Liver (tissue), 8 donors: ENCODE measurements at regions not wholly inside any gene's neighbourhood (a gene's known extent, or its start where the extent isn't known, plus 50 kb on each side); places are given as distances from the start of the nearest gene placed in this dataset.

Experiments
- DNase-seq: peaks from one replicate; pipeline ENCODE4 v3.0.0-alpha.2; 2017; ENCODE audit warnings: low spot score
- H3K27ac ChIP-seq, 2 donors: one replicate each; pipeline ENCODE4 v1.7.0; 2013; ENCODE audit warnings: inconsistent platforms in 2 of 2, low read length in 2 of 2, control low read depth in 1 of 2, low read depth in 1 of 2, mild to moderate bottlenecking in 1 of 2
- H3K27me3 ChIP-seq, 4 donors: one replicate each; pipeline versions ENCODE4 v1.6.1 to v1.7.0; 2013; ENCODE audit warnings: low read length in 3 of 4, inconsistent platforms in 1 of 4, mild to moderate bottlenecking in 1 of 4, moderate library complexity in 1 of 4; ENCODE audit not compliant: control insufficient read depth in 4 of 4, insufficient read depth in 4 of 4
- H3K36me3 ChIP-seq, 4 donors: one replicate each; pipeline versions ENCODE4 v1.6.1 to v1.7.0; 2013; ENCODE audit warnings: low read length in 3 of 4, mild to moderate bottlenecking in 3 of 4, low read depth in 1 of 4, moderate library complexity in 1 of 4; ENCODE audit not compliant: control insufficient read depth in 4 of 4, insufficient read depth in 3 of 4
- H3K4me1 ChIP-seq, 4 donors: one replicate each; pipeline versions ENCODE4 v1.6.1 to v1.7.0; 2013; ENCODE audit warnings: low read length in 3 of 4, mild to moderate bottlenecking in 3 of 4, moderate library complexity in 1 of 4; ENCODE audit not compliant: control insufficient read depth in 4 of 4, insufficient read depth in 4 of 4
- H3K4me3 ChIP-seq, 3 donors: one replicate each; pipeline versions ENCODE4 v1.6.1 to v1.7.0; 2013; ENCODE audit warnings: low read length in 3 of 3, control low read depth in 1 of 3, low read depth in 1 of 3, mild to moderate bottlenecking in 1 of 3
- H3K9ac ChIP-seq, 2 donors: one replicate each; pipeline ENCODE4 v1.7.0; 2013; ENCODE audit warnings: low read length in 2 of 2, mild to moderate bottlenecking in 2 of 2, moderate library complexity in 2 of 2, control low read depth in 1 of 2, low read depth in 1 of 2
- H3K9me3 ChIP-seq, 4 donors: one replicate each; pipeline versions ENCODE4 v1.6.1 to v1.7.0; 2013; ENCODE audit warnings: low read length in 3 of 4; ENCODE audit not compliant: control insufficient read depth in 4 of 4
- ATF3 ChIP-seq: IDR thresholded peaks from 2 replicates; pipeline ENCODE4 v1.6.1; 2016; ENCODE audit warnings: antibody characterized with exemption
- CTCF ChIP-seq: fragments of 150-350 bp; IDR thresholded peaks from 2 replicates; pipeline ENCODE4 v1.5.1; 2017; ENCODE audit warnings: improper control_type of control experiment, low read depth, low read length; ENCODE audit not compliant: missing input control
- EGR1 ChIP-seq, 2 donors: IDR thresholded peaks; 2 replicates each; pipeline ENCODE4 v1.6.1; 2016 to 2018; ENCODE audit warnings: antibody characterized with exemption in 2 of 2, low read depth in 2 of 2
- FOXA1 ChIP-seq: IDR thresholded peaks from 2 replicates; pipeline ENCODE4 v1.6.1; 2016; ENCODE audit warnings: antibody characterized with exemption
- FOXA2 ChIP-seq: IDR thresholded peaks from 2 replicates; pipeline ENCODE4 v1.6.1; 2016; ENCODE audit warnings: antibody characterized with exemption
- GABPA ChIP-seq, 2 donors: IDR thresholded peaks in 1 of 2; conservative IDR thresholded peaks in 1 of 2; 2 replicates each; pipeline ENCODE4 v1.6.1; 2016; ENCODE audit warnings: antibody characterized with exemption in 2 of 2, mild to moderate bottlenecking in 1 of 2, moderate library complexity in 1 of 2
- HNF4A ChIP-seq, 2 donors: conservative IDR thresholded peaks; 2 replicates each; pipeline ENCODE4 v1.6.1; 2016; ENCODE audit warnings: antibody characterized with exemption in 2 of 2, mild to moderate bottlenecking in 2 of 2
- HNF4G ChIP-seq: IDR thresholded peaks from 2 replicates; pipeline ENCODE4 v1.6.1; 2016; ENCODE audit warnings: antibody characterized with exemption
- JUND ChIP-seq, 2 donors: IDR thresholded peaks; 2 replicates each; pipeline ENCODE4 v1.6.1; 2016; ENCODE audit warnings: antibody characterized with exemption in 2 of 2
- MAX ChIP-seq: IDR thresholded peaks from 2 replicates; pipeline ENCODE4 v1.6.1; 2016; ENCODE audit warnings: antibody characterized with exemption
- NR2F2 ChIP-seq: IDR thresholded peaks from 2 replicates; pipeline ENCODE4 v1.6.1; 2016; ENCODE audit warnings: antibody characterized with exemption
- RAD21 ChIP-seq, 2 donors: IDR thresholded peaks; 2 replicates each; pipeline ENCODE4 v1.6.1; 2016; ENCODE audit warnings: antibody characterized with exemption in 2 of 2, mild to moderate bottlenecking in 2 of 2
- RXRA ChIP-seq, 2 donors: IDR thresholded peaks; 2 replicates each; pipeline ENCODE4 v1.6.1; 2017 to 2018; ENCODE audit warnings: antibody characterized with exemption in 2 of 2, mild to moderate bottlenecking in 1 of 2
- TAF1 ChIP-seq: conservative IDR thresholded peaks from 2 replicates; pipeline ENCODE4 v1.6.1; 2016; ENCODE audit warnings: antibody characterized with exemption, mild to moderate bottlenecking
- WGBS: extraction: QIAGEN DNeasy Blood & Tissue Kit; methylation state at CpG from one replicate; pipeline ENCODE4 v1.1.7; 2013; 5-methylcytosine and 5-hydroxymethylcytosine counted together
- donor health status: healthy.
- donor health status: healthy.
- donor health status: healthy.
- donor health status: healthy.
- donor health status: healthy.

- H3K4me1 ChIP-seq = peaks cover 0 to 34% (median 22%) of the 10 kb centered on the region in 4 donors
- H3K27ac ChIP-seq = no peak overlapping the region
These were observed 478.5 kb downstream of the RASEF start for GRCh38 chr9:82584349-82584863.

DNA sequence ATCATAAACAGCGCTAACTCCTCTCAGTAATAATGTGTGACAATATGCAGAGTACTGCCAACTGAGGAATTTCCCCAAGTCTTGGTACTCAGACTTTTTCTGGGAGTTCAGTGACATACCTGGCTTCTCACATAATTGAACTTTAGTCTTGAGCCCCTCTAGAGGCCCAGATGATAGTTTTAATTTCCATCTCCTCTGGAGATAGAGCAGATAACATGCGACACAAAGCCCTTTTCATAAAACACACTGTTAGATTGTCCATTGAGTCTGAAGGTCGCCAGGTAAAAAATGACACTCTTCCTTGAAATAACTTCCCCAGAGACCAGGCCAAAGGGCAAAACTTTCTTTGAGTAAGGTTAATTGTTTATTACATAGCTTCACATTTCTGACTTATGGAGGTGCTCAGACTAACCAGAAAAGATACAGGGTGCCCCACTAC is 476.0 kb downstream of the RASEF start:
- H3K36me3 ChIP-seq = no peaks in the 10 kb centered on the region
- 89% methylated on average over 3 of the region's 3 CpGs for WGBS
- peaks cover 1 to 21% (median 16%) of the 10 kb centered on the region in 4 donors for H3K4me1 ChIP-seq
- H3K4me3 ChIP-seq = no peak overlapping the region
- TF ChIP-seq NR2F2 (no peak), FOXA2 (no peak), RXRA (IDR thresholded peaks at IDR 0.05) (no peak), GABPA (IDR thresholded peaks at IDR 0.05 in 1 of 2, conservative IDR thresholded peaks at IDR 0.05 in 1 of 2) (no peak), HNF4A (conservative IDR thresholded peaks at IDR 0.05) (no peak), MAX (no peak), FOXA1 (no peak), ATF3 (no peak), RAD21 (IDR thresholded peaks at IDR 0.05) (no peak)
- no peak overlapping the region for H3K9ac ChIP-seq
- H3K27me3 ChIP-seq = no peaks in the 10 kb centered on the region
- no peak overlapping the region for H3K27ac ChIP-seq
- no peaks in the 10 kb centered on the region for H3K9me3 ChIP-seq
- no peak for DNase-seq

More at GRCh38 chr9:82584349-82584863, 478.5 kb downstream of the RASEF start:
- Histone ChIP-seq H3K9ac (no peak overlapping the region), H3K4me3 (no peak overlapping the region), H3K9me3 (no peaks in the 10 kb centered on the region), H3K27me3 (no peaks in the 10 kb centered on the region), H3K36me3 (no peaks in the 10 kb centered on the region)
- WGBS = 63% methylated on average over 5 of the region's 5 CpGs
- TF ChIP-seq TAF1 = no peak
- no peak for TF ChIP-seq GABPA (IDR thresholded peaks at IDR 0.05 in 1 of 2, conservative IDR thresholded peaks at IDR 0.05 in 1 of 2)
- TF ChIP-seq ATF3 = no peak
- TF ChIP-seq EGR1 (IDR thresholded peaks at IDR 0.05; ENCODE audit: low read depth in 2 of 2) = no peak
- no peak for TF ChIP-seq CTCF
- TF ChIP-seq HNF4A (conservative IDR thresholded peaks at IDR 0.05) = no peak
- no peak for TF ChIP-seq FOXA2
- TF ChIP-seq JUND (IDR thresholded peaks at IDR 0.05) = no peak
- TF ChIP-seq HNF4G = no peak
- no peak for TF ChIP-seq RAD21 (IDR thresholded peaks at IDR 0.05)
- no peak for DNase-seq

DNA sequence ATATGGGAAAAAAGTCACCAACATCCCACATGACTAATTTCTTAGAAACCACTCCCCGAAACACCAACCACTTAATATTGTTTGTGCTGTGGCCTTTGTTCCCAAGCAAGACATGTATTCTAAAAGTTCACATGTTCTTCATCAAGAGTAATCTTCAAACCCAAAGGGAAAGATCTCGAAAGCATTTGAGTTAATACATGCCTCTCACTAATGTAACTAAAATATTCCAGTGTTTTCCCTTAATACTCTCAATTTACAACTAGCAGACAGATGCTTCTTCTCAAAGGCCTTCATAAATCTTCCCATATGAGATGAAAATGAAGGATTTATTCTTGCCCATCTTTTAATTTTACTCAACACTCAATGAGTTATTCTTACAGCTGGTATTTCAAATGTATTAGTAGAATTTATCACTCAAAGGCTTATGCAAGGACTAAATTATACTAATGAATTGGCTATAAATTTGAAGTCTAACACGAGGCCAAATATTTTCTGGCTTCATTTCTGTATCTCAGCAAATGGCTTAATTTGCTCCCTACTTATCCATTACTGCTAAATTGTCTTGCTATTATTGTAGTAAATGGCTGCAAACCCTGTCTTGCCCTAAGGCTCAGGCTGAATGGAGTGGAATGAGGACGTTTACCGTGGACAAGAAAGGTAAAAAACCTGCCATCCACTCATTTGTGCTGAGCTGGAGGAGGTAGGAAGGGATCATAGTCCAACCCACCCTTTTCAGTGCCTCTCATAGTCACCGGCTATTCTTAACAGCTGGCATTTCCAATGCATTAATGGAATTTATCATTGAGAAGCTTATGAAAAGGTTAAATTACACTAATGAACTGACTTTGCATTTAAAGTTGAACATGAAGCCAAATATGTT is 474.4 kb downstream of the RASEF start:
- peaks cover 1 to 10% (median 7%) of the 10 kb centered on the region in 4 donors for H3K4me1 ChIP-seq
- no peak overlapping the region for H3K9ac ChIP-seq
- H3K27ac ChIP-seq = no peak overlapping the region
- WGBS = 63% methylated on average over 6 of the region's 6 CpGs
- no peaks in the 10 kb centered on the region for H3K36me3 ChIP-seq
- no peak for TF ChIP-seq RXRA (IDR thresholded peaks at IDR 0.05)
- peak; percentile 47 to 70 for TF ChIP-seq HNF4A (conservative IDR thresholded peaks at IDR 0.05)
- H3K9me3 ChIP-seq = no peaks in the 10 kb centered on the region
- H3K4me3 ChIP-seq = no peak overlapping the region
- no peaks in the 10 kb centered on the region for H3K27me3 ChIP-seq
- DNase-seq = no peak
